HUES6 (cell line): ENCODE measurements at regions not wholly inside any gene's neighbourhood (a gene's known extent, or its start where the extent isn't known, plus 50 kb on each side); places are given as distances from the start of the nearest gene placed in this dataset.

Source experiments
- H3K27ac ChIP-seq: 2 replicates; pipeline ENCODE4 v1.7.0; 2013; ENCODE audit warnings: low read depth, mild to moderate bottlenecking, low read length, inconsistent platforms
- H3K27me3 ChIP-seq: 2 replicates; pipeline ENCODE4 v1.6.1; 2013; ENCODE audit warnings: low read length; ENCODE audit not compliant: control insufficient read depth, insufficient read depth
- H3K36me3 ChIP-seq: 2 replicates; pipeline ENCODE4 v1.6.1; 2013; ENCODE audit warnings: low read length; ENCODE audit not compliant: control insufficient read depth, insufficient read depth
- H3K4me1 ChIP-seq: 2 replicates; pipeline ENCODE4 v1.6.1; 2013; ENCODE audit warnings: low read length; ENCODE audit not compliant: control insufficient read depth, insufficient read depth
- H3K4me3 ChIP-seq: 2 replicates; pipeline ENCODE4 v1.5.1; 2013; ENCODE audit warnings: low read depth, low read length
- H3K9ac ChIP-seq: one replicate; pipeline ENCODE4 v1.6.1; 2013; ENCODE audit warnings: mild to moderate bottlenecking, low read length
- H3K9me3 ChIP-seq: 2 replicates; pipeline ENCODE4 v1.6.1; 2013; ENCODE audit warnings: low read depth, low read length; ENCODE audit not compliant: control insufficient read depth, insufficient read depth

DNA sequence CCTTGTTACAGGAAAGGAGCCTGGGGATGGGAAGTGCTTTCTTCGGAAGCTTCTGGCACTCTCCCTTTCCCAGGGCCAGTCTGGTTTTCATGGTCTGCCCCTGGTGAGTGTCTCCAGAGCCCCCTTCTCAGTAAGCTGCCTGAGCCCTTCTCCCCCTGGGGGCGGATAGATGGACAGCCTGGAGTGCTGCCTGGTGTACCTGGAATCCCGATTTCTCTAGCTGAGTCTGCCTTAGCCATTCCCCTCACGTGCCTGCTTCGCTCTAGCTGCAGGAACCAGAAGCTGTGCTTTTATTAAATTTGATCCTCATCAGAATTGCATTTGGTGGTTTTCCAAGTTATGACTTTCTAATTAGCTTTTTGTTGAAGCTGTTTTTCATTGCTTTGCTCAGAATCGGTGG is 152.9 kb upstream of the NAV2 start:
- H3K27ac ChIP-seq: no peak overlapping the region

DNA sequence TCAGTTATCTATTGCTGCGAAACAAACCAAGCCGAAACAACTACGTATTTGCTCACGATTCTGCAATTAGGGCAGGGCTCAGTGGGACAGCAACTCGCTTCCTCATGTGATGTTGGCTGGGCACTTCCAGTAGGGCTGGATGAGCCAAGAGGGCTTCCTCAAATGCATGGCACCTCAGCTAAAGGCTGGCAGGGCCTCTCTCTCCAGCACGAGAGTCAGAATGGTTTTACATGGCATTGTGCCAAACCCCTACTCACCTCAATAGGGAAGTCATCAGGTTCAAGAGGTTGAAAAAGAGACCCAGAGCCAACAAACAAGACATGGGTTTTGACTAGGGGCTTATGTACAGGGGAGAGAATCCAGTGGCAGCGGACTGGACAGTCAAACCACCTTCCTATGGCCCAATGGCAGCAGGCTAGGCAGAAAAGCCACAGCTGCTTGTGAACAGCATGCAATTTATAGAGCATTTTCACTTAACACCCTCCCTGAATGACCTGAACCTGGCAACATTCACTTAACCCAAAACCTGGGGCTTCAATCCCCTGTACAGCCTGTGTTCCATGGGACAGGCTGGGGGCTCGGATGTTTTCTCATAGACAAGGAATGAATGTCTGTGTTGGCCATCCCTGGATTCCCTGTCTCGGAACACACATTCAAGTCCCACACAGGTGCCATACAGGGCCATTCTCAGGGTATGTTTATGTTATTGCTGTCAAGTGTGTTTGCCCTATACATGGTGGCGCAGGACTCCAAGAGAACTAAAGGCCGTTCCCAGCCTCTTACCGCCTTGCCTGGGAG is 154.2 kb upstream of the NAV2 start:
- Histone ChIP-seq H3K4me1 (peaks cover 11% of the 10 kb centered on the region; the same call in 1 of the 2 replicates), H3K36me3 (no peaks in the 10 kb centered on the region), H3K9me3 (no peaks in the 10 kb centered on the region), H3K4me3 (no peak overlapping the region), H3K9ac (no peak overlapping the region), H3K27me3 (no peaks in the 10 kb centered on the region), H3K27ac (no peak overlapping the region)

More for the DNA sequence above, 152.9 kb upstream of the NAV2 start:
- Histone ChIP-seq H3K36me3 (no peaks in the 10 kb centered on the region), H3K27me3 (no peaks in the 10 kb centered on the region), H3K9ac (no peak overlapping the region), H3K4me1 (peaks cover 11% of the 10 kb centered on the region), H3K4me3 (no peak overlapping the region), H3K9me3 (no peaks in the 10 kb centered on the region)

DNA sequence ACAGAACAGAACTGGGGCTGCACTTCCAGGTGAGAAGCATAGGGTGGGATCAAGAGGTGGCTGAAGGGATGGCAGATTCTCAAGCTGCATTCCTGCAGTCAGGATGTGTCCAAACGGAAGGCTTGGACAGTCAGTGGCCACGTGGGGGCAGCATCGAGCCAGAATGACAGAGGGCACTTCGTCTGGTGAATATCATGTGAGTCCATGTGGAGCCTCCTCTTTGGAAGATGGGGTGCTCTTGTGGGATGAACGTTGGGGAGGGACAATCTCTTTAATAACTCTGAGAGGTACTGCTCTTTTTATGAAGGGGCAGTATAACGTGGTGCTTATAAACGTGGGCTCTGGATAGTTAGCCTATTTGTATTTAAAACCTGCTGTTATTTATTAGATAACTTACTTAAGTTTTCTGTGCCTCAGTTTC is 154.9 kb upstream of the NAV2 start:
- Histone ChIP-seq H3K9ac (no peak overlapping the region), H3K4me3 (no peak overlapping the region), H3K27me3 (no peaks in the 10 kb centered on the region), H3K27ac (no peak overlapping the region), H3K9me3 (no peaks in the 10 kb centered on the region), H3K4me1 (peaks cover 17% of the 10 kb centered on the region; the same call in 1 of the 2 replicates), H3K36me3 (no peaks in the 10 kb centered on the region)

DNA sequence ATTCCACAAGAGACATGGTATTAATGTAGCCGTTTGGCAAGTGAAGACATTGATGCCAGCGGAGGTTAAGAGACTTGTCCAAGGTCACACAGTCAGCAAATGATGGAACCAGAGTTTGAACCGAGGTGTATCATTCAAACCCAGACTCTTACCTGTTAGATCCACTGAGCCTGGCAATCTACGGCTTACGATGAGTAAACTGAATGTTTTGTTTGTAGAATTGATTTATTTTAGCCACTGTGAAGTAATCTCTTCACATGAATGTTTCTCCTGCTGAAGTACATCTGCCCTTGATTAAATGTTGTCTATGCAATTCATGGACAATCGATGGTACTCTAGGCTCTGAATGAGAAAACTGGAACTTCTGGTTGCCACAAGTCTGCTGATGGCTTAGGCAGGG is 155.5 kb upstream of the NAV2 start:
- Histone ChIP-seq H3K9me3 (no peaks in the 10 kb centered on the region), H3K4me1 (peaks cover 22% of the 10 kb centered on the region; the same call in 1 of the 2 replicates), H3K27ac (no peak overlapping the region), H3K9ac (no peak overlapping the region), H3K27me3 (no peaks in the 10 kb centered on the region), H3K36me3 (no peaks in the 10 kb centered on the region), H3K4me3 (no peak overlapping the region)

DNA sequence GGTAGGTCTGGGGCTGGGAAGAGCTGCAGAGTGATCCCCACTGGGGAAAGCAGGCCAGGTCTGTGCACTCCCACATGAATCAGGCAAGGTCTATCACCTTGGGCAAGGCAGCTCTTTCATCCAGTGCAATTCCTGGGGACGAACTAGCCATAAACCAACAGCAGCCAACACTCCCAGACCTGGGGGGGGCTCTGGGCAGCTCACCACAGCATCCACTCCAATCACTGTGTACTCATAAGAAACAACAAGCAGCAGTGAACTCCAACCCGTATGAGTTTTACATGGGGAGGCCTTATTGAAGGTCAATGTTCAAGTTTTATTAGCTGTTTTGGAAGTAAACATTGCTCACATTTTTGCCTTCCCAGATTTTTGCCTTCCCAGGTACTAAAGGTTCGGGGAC is 157.4 kb upstream of the NAV2 start:
- H3K4me1 ChIP-seq: peaks cover 22% of the 10 kb centered on the region; the same call in 1 of the 2 replicates
- no peaks in the 10 kb centered on the region for H3K27me3 ChIP-seq
- no peaks in the 10 kb centered on the region for H3K36me3 ChIP-seq
- H3K4me3 ChIP-seq: no peak overlapping the region
- H3K27ac ChIP-seq: no peak overlapping the region
- H3K9ac ChIP-seq: no peak overlapping the region
- no peaks in the 10 kb centered on the region for H3K9me3 ChIP-seq

DNA sequence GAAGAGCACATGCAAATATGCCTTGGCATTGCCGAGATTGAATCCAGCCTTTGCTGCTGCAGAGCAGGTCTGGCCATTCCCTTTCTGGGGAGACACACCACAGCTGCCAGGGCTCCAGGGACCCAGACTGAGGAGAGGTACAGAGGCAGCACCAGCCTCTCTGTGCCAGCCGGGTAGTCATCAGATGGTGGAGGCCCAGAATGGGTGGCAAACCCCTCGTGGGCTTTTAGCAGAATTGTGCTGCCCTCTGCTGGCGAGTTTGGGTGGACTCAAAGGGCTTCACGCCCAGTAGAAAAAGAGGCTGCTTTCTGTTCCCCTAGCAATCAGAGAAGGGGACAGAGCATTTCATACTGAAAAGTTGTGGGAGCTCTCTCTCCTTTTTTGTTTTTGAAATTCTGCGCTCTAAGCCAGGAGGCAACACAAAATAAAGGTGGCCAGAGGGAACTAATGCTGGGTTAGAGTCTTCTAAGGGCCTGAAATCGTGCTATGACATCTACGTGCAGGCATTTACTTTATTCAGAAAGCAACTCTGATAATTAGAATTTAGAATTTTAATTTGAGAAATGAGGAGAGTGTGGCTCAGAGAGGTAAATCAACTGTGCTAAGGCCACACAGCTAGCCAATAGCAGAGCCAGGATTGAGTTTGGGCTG is 158.8 kb upstream of the NAV2 start:
- Histone ChIP-seq H3K27ac (no peak overlapping the region), H3K9ac (no peak overlapping the region), H3K4me1 (peaks cover 16% of the 10 kb centered on the region; the same call in 1 of the 2 replicates), H3K4me3 (no peak overlapping the region), H3K36me3 (no peaks in the 10 kb centered on the region), H3K27me3 (no peaks in the 10 kb centered on the region), H3K9me3 (no peaks in the 10 kb centered on the region)

DNA sequence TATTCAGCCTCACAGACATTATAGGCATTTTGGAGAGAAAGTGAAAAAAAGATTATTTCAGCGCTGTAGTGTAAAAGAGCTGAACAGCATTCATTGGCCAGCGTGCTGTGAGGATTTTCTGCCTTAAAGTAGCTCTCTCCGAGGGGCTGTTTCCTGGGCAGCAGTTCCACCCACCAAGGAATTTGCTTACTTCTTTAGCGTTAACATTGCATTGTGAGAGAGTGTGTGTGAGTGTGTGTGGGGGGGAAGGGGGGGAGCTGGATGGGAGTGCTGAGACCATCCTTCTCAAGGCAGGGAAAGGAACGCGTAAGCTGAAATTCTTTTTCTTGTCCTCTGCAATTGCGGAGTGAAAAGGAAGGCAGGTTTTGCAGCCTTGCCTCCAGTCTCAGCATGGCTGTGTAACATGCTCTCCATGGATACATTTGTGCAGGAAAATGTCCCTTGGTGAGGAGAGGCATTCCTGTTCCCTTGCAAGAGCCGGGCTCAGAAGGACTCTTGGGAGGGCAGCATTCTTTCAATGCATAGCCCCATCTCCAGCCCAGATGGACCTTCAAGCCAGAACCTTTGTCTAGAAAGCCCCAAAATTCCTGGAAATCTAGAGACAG is 159.9 kb upstream of the NAV2 start:
- H3K4me1 ChIP-seq: peaks cover 16% of the 10 kb centered on the region; the same call in 1 of the 2 replicates

DNA sequence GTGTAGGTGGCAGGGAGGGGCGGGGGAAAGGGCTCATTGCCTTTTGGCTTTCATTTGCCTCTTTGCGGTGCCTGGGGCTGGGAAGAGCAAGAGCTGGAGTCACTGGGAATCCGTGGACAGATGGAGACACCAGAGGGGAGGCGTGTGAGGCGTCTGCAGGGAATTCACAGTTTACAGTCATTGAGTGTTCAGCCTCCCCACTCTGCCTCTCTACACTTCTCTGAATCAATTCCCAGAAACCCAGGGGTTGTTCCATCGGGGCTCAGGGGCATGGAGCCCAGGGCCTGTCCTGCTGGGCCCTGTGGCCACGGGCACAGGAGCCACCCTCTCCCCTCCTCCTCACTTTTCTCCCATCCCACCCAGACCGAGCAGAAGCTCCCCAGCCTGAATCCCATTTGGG is 160.5 kb upstream of the NAV2 start:
- no peaks in the 10 kb centered on the region for H3K36me3 ChIP-seq
- H3K27me3 ChIP-seq: no peaks in the 10 kb centered on the region
- H3K9me3 ChIP-seq: no peaks in the 10 kb centered on the region
- H3K4me1 ChIP-seq: peaks cover 14% of the 10 kb centered on the region; the same call in 1 of the 2 replicates
- H3K27ac ChIP-seq: no peak overlapping the region
- no peak overlapping the region for H3K4me3 ChIP-seq
- no peak overlapping the region for H3K9ac ChIP-seq

More for the DNA sequence above, 159.9 kb upstream of the NAV2 start:
- Histone ChIP-seq H3K36me3 (no peaks in the 10 kb centered on the region), H3K27me3 (no peaks in the 10 kb centered on the region), H3K4me3 (no peak overlapping the region), H3K9me3 (no peaks in the 10 kb centered on the region), H3K9ac (no peak overlapping the region), H3K27ac (no peak overlapping the region)

DNA sequence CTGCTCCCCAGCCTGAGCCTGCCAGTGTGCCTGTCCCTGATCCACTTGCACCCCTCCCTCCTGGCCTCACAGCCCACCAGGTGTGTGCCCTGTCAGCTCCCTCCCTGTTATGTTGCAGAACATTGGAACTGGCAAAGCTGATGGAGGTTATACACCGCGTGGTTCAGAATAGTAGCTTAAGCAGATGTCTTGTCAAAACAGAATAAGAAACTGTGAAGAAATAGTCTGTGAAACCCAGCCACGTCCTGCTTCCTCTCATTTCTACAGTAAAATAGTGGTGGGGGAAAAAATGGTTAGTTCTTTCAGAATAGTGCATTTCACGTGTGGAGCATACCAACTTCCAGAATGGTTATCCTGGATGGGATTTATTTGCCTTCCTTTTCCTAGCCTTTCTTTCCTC is 161.2 kb upstream of the NAV2 start:
- Histone ChIP-seq H3K4me3 (no peak overlapping the region), H3K27me3 (no peaks in the 10 kb centered on the region), H3K4me1 (peaks cover 14% of the 10 kb centered on the region; the same call in 1 of the 2 replicates), H3K27ac (no peak overlapping the region), H3K9ac (no peak overlapping the region), H3K36me3 (no peaks in the 10 kb centered on the region), H3K9me3 (no peaks in the 10 kb centered on the region)

DNA sequence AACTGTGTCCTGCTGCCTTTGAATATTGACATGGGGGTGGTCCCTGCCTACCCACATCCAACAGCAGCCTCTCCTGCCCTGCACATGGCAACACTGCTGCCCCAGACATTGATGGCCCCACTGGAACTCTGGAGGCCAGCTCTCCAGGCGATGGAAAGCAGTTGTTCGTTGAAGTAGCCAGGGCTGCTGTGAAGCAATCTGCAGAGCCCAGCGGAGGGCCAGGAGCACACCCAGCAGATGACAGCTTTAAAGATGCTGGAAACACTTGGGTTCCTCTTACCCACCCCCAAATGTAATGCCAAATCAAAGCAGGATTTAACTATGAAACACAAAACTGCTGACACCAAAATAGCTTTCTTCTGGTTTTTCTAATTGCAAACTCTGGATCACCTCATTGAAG is 165.6 kb upstream of the NAV2 start:
- Histone ChIP-seq H3K9me3 (no peaks in the 10 kb centered on the region), H3K4me3 (no peak overlapping the region), H3K36me3 (no peaks in the 10 kb centered on the region)

DNA sequence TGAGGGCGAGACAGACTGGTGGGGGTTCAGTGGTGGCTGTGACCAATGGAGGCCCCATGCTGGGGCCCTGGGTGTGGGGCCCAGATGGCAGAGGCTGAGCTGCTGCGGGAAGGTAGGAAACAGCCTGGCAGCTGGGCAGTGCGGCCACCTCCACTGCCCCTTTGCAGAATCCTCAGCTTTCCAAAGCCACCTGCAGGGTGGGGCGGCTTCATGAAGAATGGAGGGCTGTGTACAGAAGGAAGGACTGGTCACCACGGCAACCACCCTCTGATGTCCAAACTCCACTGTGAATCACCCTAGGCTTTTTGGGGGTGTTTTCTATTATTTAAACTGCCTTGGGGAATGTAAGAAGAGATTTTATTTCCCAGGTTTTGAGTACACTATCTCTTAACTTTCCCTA is 166.3 kb upstream of the NAV2 start:
- H3K9me3 ChIP-seq: no peaks in the 10 kb centered on the region
- H3K27ac ChIP-seq: no peak overlapping the region
- no peaks in the 10 kb centered on the region; the same call in 1 of the 2 replicates for H3K27me3 ChIP-seq
- no peak overlapping the region for H3K4me3 ChIP-seq
- H3K36me3 ChIP-seq: no peaks in the 10 kb centered on the region
- no peak overlapping the region for H3K9ac ChIP-seq
- H3K4me1 ChIP-seq: no peaks in the 10 kb centered on the region

More for the DNA sequence above, 165.6 kb upstream of the NAV2 start:
- Histone ChIP-seq H3K4me1 (no peaks in the 10 kb centered on the region), H3K27me3 (no peaks in the 10 kb centered on the region), H3K9ac (no peak overlapping the region), H3K27ac (no peak overlapping the region)
